Subcutaneous abdominal adipose tissue (tissue), 5 donors: ENCODE measurements at regions not wholly inside any gene's neighbourhood (a gene's known extent, or its start where the extent isn't known, plus 50 kb on each side); places are given as distances from the start of the nearest gene placed in this dataset.

Experiments
- H3K27ac ChIP-seq: one replicate; pipeline ENCODE4 v1.7.0; 2013; ENCODE audit warnings: low read depth, mild to moderate bottlenecking, inconsistent platforms, low read length, moderate library complexity
- H3K27me3 ChIP-seq, 5 donors: one replicate each; pipeline ENCODE4 v1.7.0; 2013; ENCODE audit warnings: low read length in 5 of 5, inconsistent platforms in 1 of 5; ENCODE audit not compliant: control insufficient read depth in 5 of 5, insufficient read depth in 4 of 5
- H3K36me3 ChIP-seq, 5 donors: one replicate each; pipeline ENCODE4 v1.7.0; 2013; ENCODE audit warnings: low read length in 5 of 5; ENCODE audit not compliant: control insufficient read depth in 5 of 5, insufficient read depth in 5 of 5
- H3K4me1 ChIP-seq, 5 donors: one replicate each; pipeline ENCODE4 v1.7.0; 2013; ENCODE audit warnings: low read length in 5 of 5, mild to moderate bottlenecking in 3 of 5, moderate library complexity in 1 of 5; ENCODE audit not compliant: control insufficient read depth in 5 of 5, insufficient read depth in 5 of 5
- H3K4me3 ChIP-seq, 5 donors: one replicate each; pipeline ENCODE4 v1.7.0; 2013; ENCODE audit warnings: low read length in 5 of 5, low read depth in 1 of 5
- H3K9ac ChIP-seq, 5 donors: one replicate each; pipeline ENCODE4 v1.7.0; 2013; ENCODE audit warnings: low read length in 5 of 5, mild to moderate bottlenecking in 4 of 5, moderate library complexity in 3 of 5
- H3K9me3 ChIP-seq, 5 donors: one replicate each; pipeline ENCODE4 v1.7.0; 2013; ENCODE audit warnings: low read length in 5 of 5; ENCODE audit not compliant: control insufficient read depth in 5 of 5
- donor health status: healthy.
- donor health status: healthy.
- donor health status: healthy.
- donor health status: healthy.
- donor health status: healthy.

DNA sequence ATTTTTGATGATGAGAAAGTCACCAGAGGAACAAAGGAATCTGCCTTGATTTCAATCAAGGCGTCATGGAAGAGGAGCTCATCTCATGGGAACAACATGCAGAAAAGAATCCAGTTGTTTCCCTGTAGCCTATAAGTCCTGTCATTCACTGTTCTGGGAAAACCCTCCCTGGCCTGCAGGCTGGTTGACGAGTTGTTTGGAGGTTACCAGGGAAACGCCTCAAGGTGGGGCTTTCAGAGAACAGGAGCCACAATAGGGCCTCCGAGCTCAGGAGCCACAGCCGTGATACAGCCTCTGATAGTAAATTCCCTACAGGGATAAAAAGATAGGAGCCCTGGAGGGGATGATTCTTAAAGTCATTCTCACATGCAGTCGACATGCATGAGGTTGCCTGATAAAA lies 135.2 kb downstream of the PSMG1 start:
- H3K4me3 ChIP-seq: no peak overlapping the region
- H3K27ac ChIP-seq: no peak overlapping the region
- H3K36me3 ChIP-seq: no peaks in the 10 kb centered on the region
- no peaks in the 10 kb centered on the region for H3K27me3 ChIP-seq
- peaks cover 0 to 12% (median 3%) of the 10 kb centered on the region in 5 donors for H3K4me1 ChIP-seq
- no peaks in the 10 kb centered on the region for H3K9me3 ChIP-seq
- H3K9ac ChIP-seq: no peak overlapping the region

DNA sequence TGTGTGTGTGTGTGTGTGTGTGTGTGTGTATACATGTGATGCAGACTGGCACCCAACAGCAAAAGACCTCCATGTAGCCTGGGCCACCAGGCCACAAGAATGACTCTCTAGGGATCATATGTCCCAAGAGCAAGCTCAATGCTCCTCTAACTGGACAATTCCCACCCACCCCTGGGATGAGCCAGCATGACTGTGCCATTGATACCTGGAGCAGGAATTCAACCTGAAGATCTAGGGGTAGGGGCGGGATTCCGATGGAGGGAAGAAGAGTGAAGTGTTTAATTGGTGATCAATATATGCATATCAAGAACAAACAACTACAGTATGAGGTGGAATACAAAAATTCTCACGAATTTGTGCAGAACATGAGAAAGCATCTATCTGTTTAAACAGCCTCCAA lies 136.2 kb downstream of the PSMG1 start:
- Histone ChIP-seq H3K9me3 (no peaks in the 10 kb centered on the region), H3K27ac (no peak overlapping the region), H3K27me3 (no peaks in the 10 kb centered on the region), H3K4me1 (peaks cover 0 to 12% (median 3%) of the 10 kb centered on the region in 5 donors), H3K4me3 (no peak overlapping the region), H3K9ac (no peak overlapping the region), H3K36me3 (no peaks in the 10 kb centered on the region)

DNA sequence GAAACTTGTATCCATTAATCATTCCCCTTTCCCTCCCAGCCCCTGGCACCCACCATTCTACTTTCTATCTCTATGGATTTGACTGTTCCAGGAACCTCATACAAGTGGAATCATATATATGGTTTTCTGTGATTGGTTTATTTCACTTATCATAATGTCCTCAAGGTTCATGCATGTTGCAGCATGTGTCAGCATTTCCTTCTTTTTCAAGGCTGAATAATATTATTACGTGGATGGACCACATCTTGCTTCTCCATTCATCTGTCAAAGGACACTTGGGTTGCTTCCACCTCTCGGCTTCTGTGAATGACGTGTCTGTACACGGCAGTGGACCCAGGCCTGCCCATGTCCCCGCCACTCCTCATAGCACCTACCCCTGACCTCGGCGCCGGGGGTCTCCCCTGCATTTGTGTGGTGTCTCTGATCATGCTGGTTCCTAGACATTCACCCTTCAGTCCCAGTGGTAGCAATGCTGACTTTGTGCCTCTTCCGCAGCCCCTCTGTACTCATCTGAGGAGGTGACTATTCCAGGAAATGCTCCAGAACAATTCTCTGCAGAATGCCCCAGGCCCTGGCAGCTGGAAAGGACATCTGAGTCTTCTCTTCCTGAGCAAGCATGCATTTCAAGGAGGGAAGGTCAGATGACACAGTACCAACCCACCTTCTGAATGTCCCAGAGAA lies 136.9 kb downstream of the PSMG1 start:
- H3K27me3 ChIP-seq: no peaks in the 10 kb centered on the region
- no peaks in the 10 kb centered on the region for H3K36me3 ChIP-seq
- H3K9me3 ChIP-seq: no peaks in the 10 kb centered on the region
- H3K4me3 ChIP-seq: no peak overlapping the region
- peaks cover 0 to 19% (median 3%) of the 10 kb centered on the region in 5 donors for H3K4me1 ChIP-seq
- no peak overlapping the region for H3K27ac ChIP-seq
- H3K9ac ChIP-seq: no peak overlapping the region

DNA sequence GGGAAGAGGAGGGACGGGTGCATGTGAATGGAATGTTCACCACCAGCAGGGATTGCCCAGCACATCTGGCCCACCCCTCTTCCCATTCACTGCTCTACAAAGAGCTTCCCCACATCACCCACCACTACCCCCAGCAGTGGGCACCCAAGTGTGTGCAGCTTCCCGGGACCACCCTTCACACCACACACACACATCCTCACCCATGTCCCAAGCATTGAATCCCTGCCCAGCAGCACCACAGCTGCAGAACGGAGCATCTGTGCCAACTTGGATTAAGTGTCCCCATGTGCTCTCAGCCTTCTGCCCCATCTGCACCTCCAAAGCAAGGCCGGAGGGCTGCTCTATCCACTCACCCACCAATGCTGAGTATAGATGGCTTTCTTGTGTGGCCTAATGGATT lies 141.4 kb downstream of the PSMG1 start:
- no peaks in the 10 kb centered on the region for H3K27me3 ChIP-seq
- no peaks in the 10 kb centered on the region for H3K9me3 ChIP-seq
- no peaks in the 10 kb centered on the region for H3K36me3 ChIP-seq
- no peak overlapping the region for H3K4me3 ChIP-seq
- H3K4me1 ChIP-seq: peaks cover 0 to 30% (median 3%) of the 10 kb centered on the region in 5 donors
- no peak overlapping the region for H3K9ac ChIP-seq
- no peak overlapping the region for H3K27ac ChIP-seq

DNA sequence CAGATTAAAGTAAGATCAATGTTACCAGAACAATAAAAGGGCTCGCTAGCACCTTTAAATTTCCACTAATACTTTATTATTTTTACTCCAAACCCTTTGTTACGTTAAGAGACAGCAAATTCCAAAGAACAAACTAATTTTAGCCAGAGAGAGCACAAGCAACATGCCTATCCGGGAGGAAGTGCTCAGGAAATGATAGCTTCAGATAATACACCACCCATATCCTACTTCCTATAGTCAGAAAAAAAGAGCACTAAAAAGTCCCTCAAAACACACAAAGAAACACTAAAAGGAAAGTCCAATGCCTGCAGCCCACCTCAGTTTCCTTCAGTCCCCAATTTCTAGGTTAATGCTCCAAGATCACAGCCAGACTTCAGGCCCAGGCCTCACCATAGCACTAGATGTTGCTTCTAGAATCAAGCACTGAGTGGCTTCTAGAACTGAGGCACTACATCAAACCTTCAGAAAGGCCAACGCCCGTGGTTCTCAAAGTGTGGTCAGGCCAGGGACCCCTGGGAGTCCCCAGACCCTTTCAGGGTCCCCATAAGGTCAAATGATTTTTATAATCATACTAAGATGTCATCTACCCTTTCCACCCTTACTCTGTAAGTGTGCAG lies 142.6 kb downstream of the PSMG1 start:
- peaks cover 0 to 24% (median 3%) of the 10 kb centered on the region in 5 donors for H3K4me1 ChIP-seq
- no peaks in the 10 kb centered on the region for H3K36me3 ChIP-seq
- peak overlapping the region; percentile 64 for H3K27ac ChIP-seq
- H3K27me3 ChIP-seq: no peaks in the 10 kb centered on the region
- H3K9me3 ChIP-seq: no peaks in the 10 kb centered on the region
- no peak overlapping the region for H3K9ac ChIP-seq
- no peak overlapping the region for H3K4me3 ChIP-seq

DNA sequence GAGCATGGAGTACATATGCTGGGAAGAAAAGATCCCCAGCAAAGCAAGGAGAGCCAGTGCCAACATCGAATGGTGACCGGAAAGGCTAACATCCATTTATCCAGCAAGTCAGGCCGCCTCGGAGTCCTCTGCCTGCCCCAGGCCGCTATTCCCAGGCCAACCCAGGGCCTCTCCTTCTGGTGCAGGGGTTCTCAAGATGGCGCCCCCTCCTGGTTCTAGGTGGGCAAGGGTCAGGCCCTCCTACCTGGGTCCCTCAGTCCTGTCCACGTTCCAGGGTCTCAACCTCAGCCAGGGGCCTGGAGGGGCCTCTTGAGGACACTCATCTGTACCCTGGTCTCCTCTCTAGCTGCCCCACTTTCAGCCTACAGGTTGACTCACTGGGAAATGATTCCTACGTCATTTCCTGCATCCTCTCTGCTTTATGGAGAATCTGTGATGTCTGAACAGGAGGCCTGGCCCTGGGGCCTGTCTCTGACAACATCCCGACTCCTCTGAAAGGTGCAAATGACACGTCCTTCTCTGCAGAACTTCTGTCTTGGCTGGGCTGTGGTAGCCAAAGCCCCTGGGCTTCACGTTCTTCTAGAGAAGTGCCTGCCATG lies 145.3 kb downstream of the PSMG1 start:
- no peaks in the 10 kb centered on the region for H3K9me3 ChIP-seq
- no peaks in the 10 kb centered on the region for H3K36me3 ChIP-seq
- H3K27me3 ChIP-seq: peaks cover 0 to 4% (median 0%) of the 10 kb centered on the region in 5 donors
- peaks cover 0 to 27% (median 3%) of the 10 kb centered on the region in 5 donors for H3K4me1 ChIP-seq
- H3K4me3 ChIP-seq: no peak overlapping the region
- no peak overlapping the region for H3K9ac ChIP-seq
- H3K27ac ChIP-seq: no peak overlapping the region

GRCh38 chr21:39036581-39036980 lies 146.7 kb downstream of the PSMG1 start:
- H3K4me3 ChIP-seq: no peak overlapping the region
- peaks cover 0 to 22% (median 0%) of the 10 kb centered on the region in 5 donors for H3K4me1 ChIP-seq
- no peak overlapping the region for H3K9ac ChIP-seq
- H3K27ac ChIP-seq: no peak overlapping the region
- no peaks in the 10 kb centered on the region for H3K9me3 ChIP-seq
- H3K27me3 ChIP-seq: peaks cover 0 to 4% (median 0%) of the 10 kb centered on the region in 5 donors
- no peaks in the 10 kb centered on the region for H3K36me3 ChIP-seq

- H3K4me3 ChIP-seq: no peak overlapping the region
- no peak overlapping the region for H3K27ac ChIP-seq
- H3K36me3 ChIP-seq: no peaks in the 10 kb centered on the region
- no peaks in the 10 kb centered on the region for H3K9me3 ChIP-seq
- H3K27me3 ChIP-seq: peaks cover 0 to 4% (median 0%) of the 10 kb centered on the region in 5 donors
- H3K4me1 ChIP-seq: peaks cover 0 to 7% (median 0%) of the 10 kb centered on the region in 5 donors
- H3K9ac ChIP-seq: no peak overlapping the region
These were observed 148.4 kb downstream of the PSMG1 start for GRCh38 chr21:39034590-39035536.

DNA sequence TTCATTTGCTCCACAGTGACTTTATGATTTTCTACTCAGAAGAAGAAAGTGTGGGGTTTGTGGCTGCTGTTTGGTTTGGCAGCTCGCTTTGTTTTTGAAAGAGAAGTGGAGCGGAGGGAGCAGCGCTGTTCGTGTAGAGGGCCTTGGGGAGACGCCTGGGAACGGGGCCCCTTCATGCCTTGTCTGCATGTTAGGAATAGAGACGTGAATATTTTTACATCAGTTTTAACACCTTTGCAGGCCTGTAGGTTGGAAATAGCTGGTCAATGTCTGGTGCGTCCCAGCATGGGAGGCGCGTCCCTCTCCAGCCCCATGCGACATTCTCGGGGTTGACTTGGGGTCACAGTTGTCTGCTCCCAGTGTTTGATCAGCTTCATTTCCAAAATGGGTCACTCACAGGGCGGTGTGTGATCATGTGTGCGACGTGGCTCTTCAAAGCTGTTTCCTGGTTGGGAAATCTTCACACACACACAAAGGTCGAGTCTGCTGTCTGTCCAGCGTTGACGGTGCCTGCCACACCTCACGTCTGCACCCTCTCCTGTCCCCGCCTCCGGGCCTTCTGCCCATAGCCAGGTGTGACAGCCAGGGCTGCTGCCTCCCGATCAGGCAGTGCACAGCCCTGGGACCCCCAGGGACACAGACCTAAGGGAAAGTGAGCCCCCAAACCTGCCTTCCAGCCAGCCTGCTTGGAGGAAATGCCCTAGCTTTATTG lies 149.2 kb downstream of the PSMG1 start:
- no peak overlapping the region for H3K9ac ChIP-seq
- H3K27ac ChIP-seq: no peak overlapping the region
- peaks cover 0 to 6% (median 0%) of the 10 kb centered on the region in 5 donors for H3K4me1 ChIP-seq
- no peaks in the 10 kb centered on the region for H3K36me3 ChIP-seq
- H3K27me3 ChIP-seq: peaks cover 0 to 4% (median 0%) of the 10 kb centered on the region in 5 donors
- no peaks in the 10 kb centered on the region for H3K9me3 ChIP-seq
- H3K4me3 ChIP-seq: no peak overlapping the region
